Hepatocyte (in vitro differentiated cells): ENCODE measurements at regions not wholly inside any gene's neighbourhood (a gene's known extent, or its start where the extent isn't known, plus 50 kb on each side); places are given as distances from the start of the nearest gene placed in this dataset.

Source experiments
- CTCF ChIP-seq: fragments of 200-600 bp; sonication (generic); IDR thresholded peaks from 2 replicates; pipeline ENCODE4 v1.5.1; 2016; ENCODE audit warnings: antibody characterized with exemption, mild to moderate bottlenecking; ENCODE audit not compliant: poor library complexity
- EZH2 ChIP-seq: fragments of 200-600 bp; sonication (generic); IDR thresholded peaks from 2 replicates; pipeline ENCODE4 v1.6.1; 2016; ENCODE audit warnings: antibody characterized with exemption, mild to moderate bottlenecking, borderline replicate concordance

DNA sequence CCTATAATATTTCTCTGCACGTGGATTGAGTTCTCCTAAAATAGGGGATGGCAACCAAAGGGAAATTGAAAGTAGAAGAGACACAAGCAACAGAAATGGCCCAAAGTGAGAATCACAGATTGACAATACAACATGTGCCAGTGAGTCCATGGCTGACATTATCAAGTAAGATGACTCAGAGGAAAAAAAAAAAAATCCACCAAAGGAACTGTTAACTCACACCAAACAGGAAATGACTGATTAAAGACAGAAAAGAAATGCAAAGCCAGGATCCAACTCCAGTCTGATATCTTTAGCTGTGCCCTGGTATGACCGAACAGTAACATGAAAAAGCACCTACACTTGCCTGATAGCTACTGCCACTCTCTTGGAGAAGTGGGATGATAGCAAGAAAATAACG, 485.0 kb downstream of the PRKD1 start:
- TF ChIP-seq CTCF (no peak), EZH2 (no peak)
